K562 (cell line): ENCODE measurements at regions not wholly inside any gene's neighbourhood (a gene's known extent, or its start where the extent isn't known, plus 50 kb on each side); places are given as distances from the start of the nearest gene placed in this dataset.
A peak's percentile ranks its signal among the peaks of the same experiment; 100 is the strongest.

Source experiments
- ATAC-seq: fragments of 200-7000 bp; cut with Tn5 transposase; 3 replicates; pipeline ENCODE4 v1.9.1; 2020; ENCODE audit warnings: moderate library complexity
- BruUV-seq: library from RNA; stranded (reverse); fragments of 400-500 nt; replicated peaks from 2 replicates; lab custom pipeline; 2021; lab: Mats Ljungman, UMichigan
- CTCF ChIA-PET: fragments of 300-600 bp; formaldehyde crosslinking; extraction: SDS; loops from one replicate; lab custom pipeline; 2021; ENCODE audit warnings: low intra/inter-chr PET ratio; lab: Yijun Ruan, JAX
- POLR2A ChIA-PET: fragments of 300-600, 350-650 bp; sonication (Branson Sonifier 250); formaldehyde crosslinking; extraction: SDS; loops from one replicate; lab custom pipeline; 2021; ENCODE audit warnings: antibody characterized with exemption, inconsistent platforms; lab: Yijun Ruan, JAX
- DNase-seq, 4 experiments: peaks; one replicate each; pipeline versions ENCODE4 v3.0.0 to v3.0.0-alpha.2; 2011 to 2018; ENCODE audit warnings: low spot score in 3 of 4, mixed read lengths in 3 of 4; ENCODE audit errors: extremely low read depth in 1 of 4
- FAIRE-seq: peaks from 2 replicates; lab custom pipeline; 2011; peaks lifted over from hg19 to GRCh38; lab: Jason Lieb, UNC
- H2AFZ ChIP-seq: 2 replicates; pipeline ENCODE4 v1.6.0; 2011; ENCODE audit warnings: low read depth, low read length, control low read depth, inconsistent platforms
- H3K27ac ChIP-seq: fragments of 200-600 bp; 3 replicates; pipeline ENCODE4 v1.8.0; 2011; ENCODE audit warnings: low read depth, mild to moderate bottlenecking, control low read depth, inconsistent platforms, low read length, moderate library complexity, mixed read lengths; ENCODE audit errors: extremely low read depth
- H3K27me3 ChIP-seq, 2 experiments: fragments of 300-600 bp in 1 of 2; 2 replicates in 1 of 2; 3 replicates in 1 of 2; pipeline versions ENCODE4 v1.6.0 to v1.8.0; 2011; ENCODE audit warnings: inconsistent platforms in 2 of 2, low read length in 2 of 2, mild to moderate bottlenecking in 1 of 2, mixed read lengths in 1 of 2, moderate library complexity in 1 of 2; ENCODE audit not compliant: control insufficient read depth in 2 of 2, insufficient read depth in 2 of 2
- H3K36me3 ChIP-seq: fragments of 300-600 bp; 3 replicates; pipeline ENCODE4 v1.8.0; 2011; ENCODE audit warnings: mild to moderate bottlenecking, low read length, inconsistent platforms; ENCODE audit not compliant: control insufficient read depth, insufficient read depth
- H3K4me1 ChIP-seq, 2 experiments: fragments of 200-600 bp in 1 of 2; replicated peaks in 1 of 2; 2 replicates in 1 of 2; 3 replicates in 1 of 2; pipeline versions ENCODE4 v1.5.1 to v1.8.0; 2011; ENCODE audit warnings: inconsistent platforms in 2 of 2, low read length in 2 of 2, mild to moderate bottlenecking in 1 of 2, mixed read lengths in 1 of 2, moderate library complexity in 1 of 2; ENCODE audit not compliant: control insufficient read depth in 2 of 2, insufficient read depth in 2 of 2
- H3K4me2 ChIP-seq: 2 replicates; pipeline ENCODE4 v1.6.1; 2011; ENCODE audit warnings: low read length, control low read depth, inconsistent platforms, mixed read lengths; ENCODE audit not compliant: insufficient read depth
- H3K4me3 ChIP-seq: fragments of 200-600 bp; sonication (generic), shearing (Covaris generic); 2 replicates; pipeline ENCODE4 v1.5.1; 2016; ENCODE audit warnings: control low read depth, inconsistent platforms
- H3K79me2 ChIP-seq: fragments of 200-600 bp; 3 replicates; pipeline ENCODE4 v1.8.0; 2011; ENCODE audit warnings: low read length, inconsistent platforms; ENCODE audit not compliant: control insufficient read depth, insufficient read depth
- H3K9ac ChIP-seq, 2 experiments: 2 replicates each; pipeline versions ENCODE4 v1.6.0 to v1.6.1; 2011; ENCODE audit warnings: low read depth in 2 of 2, low read length in 2 of 2, control low read depth in 1 of 2, inconsistent platforms in 1 of 2, mild to moderate bottlenecking in 1 of 2, mixed read lengths in 1 of 2; ENCODE audit not compliant: insufficient read depth in 1 of 2
- H3K9me1 ChIP-seq: one replicate; pipeline ENCODE4 v1.6.0; 2011; ENCODE audit warnings: inconsistent platforms, mild to moderate bottlenecking, low read length, moderate library complexity; ENCODE audit not compliant: control insufficient read depth, insufficient read depth
- H3K9me3 ChIP-seq: replicated peaks from 2 replicates; pipeline ENCODE4 v1.5.1; 2011; ENCODE audit warnings: low read depth, low read length, inconsistent platforms; ENCODE audit not compliant: control insufficient read depth, insufficient read depth
- H4K20me1 ChIP-seq: replicated peaks from 2 replicates; pipeline ENCODE4 v1.6.1; 2011; ENCODE audit warnings: low read length, inconsistent platforms, mixed read lengths; ENCODE audit not compliant: control insufficient read depth, insufficient read depth
- ATF3 ChIP-seq, 2 experiments: fragments of 450-650 bp in 1 of 2; sonication (generic) in 1 of 2; formaldehyde crosslinking in 1 of 2; IDR thresholded peaks in 1 of 2; conservative IDR thresholded peaks in 1 of 2; 2 replicates each; pipeline versions ENCODE4 v1.6.1 to v1.8.1; 2016 to 2023; ENCODE audit warnings: mild to moderate bottlenecking in 2 of 2, moderate library complexity in 2 of 2, inconsistent platforms in 1 of 2, missing genetic modification reagents in 1 of 2
- ATF7 ChIP-seq: fragments of 450-650 bp; IDR thresholded peaks from 2 replicates; pipeline ENCODE4 v1.7.1; 2014; ENCODE audit warnings: mild to moderate bottlenecking, moderate library complexity
- CEBPB ChIP-seq: fragments of 450-650 bp; IDR thresholded peaks from 2 replicates; pipeline ENCODE4 v1.6.1; 2016; ENCODE audit warnings: missing genetic modification characterization, missing compliant biosample characterization
- CEBPG ChIP-seq, 3 experiments: fragments of 200-800 bp in 1 of 3; sonication (Bioruptor generic) in 1 of 3; sonication (generic) in 1 of 3; formaldehyde crosslinking in 1 of 3; IDR thresholded peaks in 2 of 3; conservative IDR thresholded peaks in 1 of 3; 2 replicates each; pipeline versions ENCODE4 v1.6.1 to v1.8.0; 2016 to 2022; ENCODE audit warnings: missing compliant biosample characterization in 2 of 3, missing genetic modification characterization in 2 of 3, mild to moderate bottlenecking in 1 of 3, missing genetic modification reagents in 1 of 3
- ETS2 ChIP-seq: IDR thresholded peaks from 2 replicates; pipeline ENCODE4 v1.6.1; 2016; ENCODE audit warnings: borderline replicate concordance, missing genetic modification characterization, mild to moderate bottlenecking, moderate library complexity, missing compliant biosample characterization; ENCODE audit not compliant: poor library complexity, severe bottlenecking
- GATAD2A ChIP-seq: fragments of 450-650 bp; IDR thresholded peaks from 2 replicates; pipeline ENCODE4 v1.6.1; 2017
- KDM1A ChIP-seq, 2 experiments: fragments of 450-650 bp; IDR thresholded peaks; 2 replicates each; pipeline ENCODE4 v1.6.1; 2016; ENCODE audit warnings: mild to moderate bottlenecking in 2 of 2
- NR4A1 ChIP-seq, 2 experiments: fragments of 250-450 bp in 1 of 2; fragments of 450-650 bp in 1 of 2; sonication (Bioruptor Pico) in 1 of 2; IDR thresholded peaks; 2 replicates each; pipeline versions ENCODE4 v1.4.0 to v1.6.1; 2016 to 2020; ENCODE audit warnings: mild to moderate bottlenecking in 2 of 2, missing compliant biosample characterization in 1 of 2, missing genetic modification characterization in 1 of 2, moderate library complexity in 1 of 2
- RBM34 ChIP-seq: fragments of 200-400 bp; formaldehyde crosslinking; IDR thresholded peaks from 2 replicates; pipeline ENCODE4 v1.6.1; 2018; ENCODE audit warnings: low read length, borderline replicate concordance; ENCODE audit not compliant: insufficient read depth
- RCOR1 ChIP-seq, 2 experiments: IDR thresholded peaks; 2 replicates each; pipeline ENCODE4 v1.6.1; 2012; ENCODE audit warnings: low read depth in 2 of 2, low read length in 2 of 2, borderline replicate concordance in 1 of 2, improper control_type of control experiment in 1 of 2
- RFX1 ChIP-seq: fragments of 450-650 bp; IDR thresholded peaks from 2 replicates; pipeline ENCODE4 v1.6.1; 2016; ENCODE audit warnings: mild to moderate bottlenecking, moderate library complexity
- SIX5 ChIP-seq, 2 experiments: IDR thresholded peaks; 2 replicates each; pipeline ENCODE4 v1.6.1; 2011; ENCODE audit warnings: low read length in 2 of 2, borderline replicate concordance in 1 of 2, low read depth in 1 of 2, mild to moderate bottlenecking in 1 of 2, moderate library complexity in 1 of 2; ENCODE audit not compliant: insufficient read depth in 1 of 2
- STAT5A ChIP-seq: IDR thresholded peaks from 2 replicates; pipeline ENCODE4 v1.6.1; 2012; ENCODE audit warnings: low read length, inconsistent platforms, borderline replicate concordance
- WGBS: fragments of 100-300 bp; shearing (Covaris generic); methylation state at CpG from one replicate; pipeline ENCODE4 v1.1.6; 2016; ENCODE audit warnings: low coverage, mixed read lengths; ENCODE audit not compliant: insufficient coverage; ENCODE audit errors: missing lambda C conversion rate; 5-methylcytosine and 5-hydroxymethylcytosine counted together
- in situ Hi-C: fragments of 300-500 bp; cut with MboI; formaldehyde crosslinking; loops from 4 replicates; pipeline ENCODE4 v1.15.0; 2018; ENCODE audit warnings: inconsistent platforms, mixed read lengths
- intact Hi-C: fragments of 100-400 bp; cut with micrococcal nuclease; formaldehyde crosslinking; loops from 2 replicates; pipeline ENCODE4 v1.14.2; 2022

- Histone ChIP-seq H3K27ac (no peak overlapping the region), H3K27me3 (no peaks in the 10 kb centered on the region; a peak in 1 of 5 replicates), H2AFZ (no peak overlapping the region), H3K9ac (no peak overlapping the region), H4K20me1 (peaks cover 5% of the 10 kb centered on the region; the same call in 1 of the 2 replicates), H3K9me3 (0 out of 2 replicates have a peak, but pooled peaks cover 3% of the 10 kb centered on the region), H3K9me1 (no peaks in the 10 kb centered on the region), H3K4me2 (no peak overlapping the region), H3K4me1 (no peaks in the 10 kb centered on the region), H3K36me3 (no peaks in the 10 kb centered on the region), H3K4me3 (no peak overlapping the region), H3K79me2 (no peaks in the 10 kb centered on the region)
- no peak for TF ChIP-seq CEBPG (CRISPR knock-in tag; IDR thresholded peaks at IDR 0.05)
- peak in 1 of 2 experiments; percentile 68; a peak in 2 of 4 replicates for TF ChIP-seq CEBPG (tag; conservative IDR thresholded peaks at IDR 0.05 in 1 of 2, IDR thresholded peaks at IDR 0.05 in 1 of 2)
- peak; percentile 47 for TF ChIP-seq RFX1
- TF ChIP-seq GATAD2A, result no peak
- ChIA-PET CTCF (no interaction called here), POLR2A (no interaction called here)
- 43% methylated on average over 7 of the region's 7 CpGs for WGBS
- no TSS peak for BruUV-seq
- in situ Hi-C loops (no loop called here), intact Hi-C loops (no loop called here)
- ATAC-seq (no peak), FAIRE-seq (no peak), DNase-seq (no peak)
Observed at GRCh38 chr7:131026297-131027000, 292.4 kb upstream of the KLF14 start.

GRCh38 chr7:131027287-131027773 lies 293.3 kb upstream of the KLF14 start:
- WGBS, result 45% methylated on average over 8 of the region's 8 CpGs
- 0 out of 2 replicates have a peak, but pooled peaks cover 3% of the 10 kb centered on the region for H3K9me3 ChIP-seq
- POLR2A ChIA-PET, result no interaction called here
- no peaks in the 10 kb centered on the region; a peak in 1 of 5 replicates for H3K27me3 ChIP-seq
- H3K36me3 ChIP-seq, result no peaks in the 10 kb centered on the region
- ATAC-seq (peak; percentile 64), DNase-seq (peak in 2 of 4 experiments; percentile 40 to 42), FAIRE-seq (no peak)
- no TSS peak for BruUV-seq
- H3K4me1 ChIP-seq, result no peaks in the 10 kb centered on the region
- H3K79me2 ChIP-seq, result no peaks in the 10 kb centered on the region
- no peak overlapping the region for H3K27ac ChIP-seq
- peaks cover 5% of the 10 kb centered on the region; the same call in 1 of the 2 replicates for H4K20me1 ChIP-seq
- intact Hi-C loops, result no loop called here
- no peak overlapping the region for H2AFZ ChIP-seq
- CTCF ChIA-PET, result no interaction called here
- H3K4me2 ChIP-seq, result no peak overlapping the region
- in situ Hi-C loops, result no loop called here
- H3K4me3 ChIP-seq, result no peak overlapping the region
- no peak overlapping the region for H3K9ac ChIP-seq
- H3K9me1 ChIP-seq, result no peaks in the 10 kb centered on the region
- TF ChIP-seq STAT5A, result no peak
- no peak for TF ChIP-seq SIX5 (IDR thresholded peaks at IDR 0.05; ENCODE audit: borderline replicate concordance in 1 of 2, insufficient read depth in 1 of 2, low read depth in 1 of 2, low read length in 2 of 2)
- 0 out of 4 replicates have a peak, but pooled peaks of 1 of the 2 experiments have one; percentile 9 for TF ChIP-seq RCOR1 (IDR thresholded peaks at IDR 0.05; ENCODE audit: borderline replicate concordance in 1 of 2, low read depth in 2 of 2, low read length in 2 of 2)
- no peak for TF ChIP-seq NR4A1 (CRISPR knock-in tag; IDR thresholded peaks at IDR 0.05)
- no peak for TF ChIP-seq NR4A1 (tag; IDR thresholded peaks at IDR 0.05)
- peak; percentile 48; the same call in 1 of the 2 replicates for TF ChIP-seq ATF7
- TF ChIP-seq RBM34, result no peak
- peak; percentile 68 for TF ChIP-seq CEBPB (tag)
- no peak for TF ChIP-seq ETS2 (tag)
- peak; percentile 60 for TF ChIP-seq ATF3 (IDR thresholded peaks at IDR 0.05)
- TF ChIP-seq ATF3 (CRISPR knock-in tag; conservative IDR thresholded peaks at IDR 0.05), result no peak
- TF ChIP-seq KDM1A (IDR thresholded peaks at IDR 0.05), result 0 out of 4 replicates have a peak, but pooled peaks of 1 of the 2 experiments have one; percentile 15
